Prostate gland (tissue), 2 donors: ENCODE measurements at regions not wholly inside any gene's neighbourhood (a gene's known extent, or its start where the extent isn't known, plus 50 kb on each side); places are given as distances from the start of the nearest gene placed in this dataset.
A peak's percentile ranks its signal among the peaks of the same experiment; 100 is the strongest.

ENCODE experiments used
- DNase-seq: peaks from one replicate; pipeline ENCODE4 v3.0.0-alpha.2; 2019; ENCODE audit warnings: low spot score
- H3K27ac ChIP-seq, 2 donors: fragments of 200-600 bp; sonication (generic); 2 replicates each; pipeline ENCODE4 v1.5.1; 2017 to 2019
- H3K27me3 ChIP-seq: fragments of 200-600 bp; sonication (generic); replicated peaks from 2 replicates; pipeline ENCODE4 v1.5.1; 2019; ENCODE audit not compliant: insufficient read depth
- H3K36me3 ChIP-seq, 2 donors: fragments of 200-600 bp; sonication (generic); 1 replicate in 1 of 2; 2 replicates in 1 of 2; pipeline versions ENCODE4 v1.5.1 to v1.8.1; 2017 to 2019
- H3K4me1 ChIP-seq: fragments of 200-600 bp; sonication (generic); replicated peaks from 2 replicates; pipeline ENCODE4 v1.5.1; 2019
- H3K4me3 ChIP-seq, 2 donors: fragments of 200-600 bp; sonication (generic); 2 replicates each; pipeline ENCODE4 v1.5.1; 2017 to 2019
- H3K9me3 ChIP-seq: fragments of 200-600 bp; sonication (generic); 2 replicates; pipeline ENCODE4 v1.5.1; 2017
- POLR2A ChIP-seq: fragments of 450-650 bp; IDR thresholded peaks from one replicate; pipeline ENCODE4 v1.6.1; 2016; ENCODE audit warnings: antibody characterized with exemption, mild to moderate bottlenecking
- POLR2AphosphoS5 ChIP-seq: sonication (generic); formaldehyde crosslinking; IDR thresholded peaks from one replicate; pipeline ENCODE4 v1.6.1; 2017; ENCODE audit warnings: antibody characterized with exemption
- WGBS: methylation state at CpG from one replicate; pipeline ENCODE4 v1.1.5; 2018; 5-methylcytosine and 5-hydroxymethylcytosine counted together
- intact Hi-C: fragments of 100-400 bp; cut with DNase I; formaldehyde crosslinking; loops from one replicate; pipeline ENCODE4 v1.14.2; 2022
- TF ChIP-seq, protein P1 (sequence below), 4 experiments: fragments of 200-600 bp in 2 of 4; fragments of 450-650 bp in 2 of 4; sonication (generic) in 2 of 4; IDR thresholded peaks; 1 replicate in 3 of 4; 2 replicates in 1 of 4; pipeline ENCODE4 v1.5.1; 2016 to 2019; ENCODE audit warnings: antibody characterized with exemption in 4 of 4, mild to moderate bottlenecking in 2 of 4, moderate library complexity in 2 of 4

DNA sequence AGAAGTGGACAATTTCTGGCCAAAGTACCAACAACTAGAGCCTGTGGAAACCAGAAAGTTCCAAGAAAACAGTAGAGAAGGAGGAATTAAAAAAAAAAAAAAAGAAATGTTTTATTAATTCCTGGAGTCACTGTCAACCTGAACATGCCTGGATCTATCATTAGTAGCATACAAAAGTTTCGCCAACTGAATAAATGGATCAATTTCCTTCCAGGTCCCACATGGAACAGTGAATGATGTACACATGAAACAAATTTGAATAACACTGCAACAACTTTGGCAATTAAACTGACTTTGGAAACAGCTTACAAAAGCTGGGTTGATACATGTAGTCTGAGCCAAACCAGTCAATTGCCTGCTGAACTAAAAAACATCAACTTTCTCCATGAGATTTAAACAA, 90.0 kb upstream of the HMGCLL1 start:
- H3K9me3 ChIP-seq, result no peaks in the 10 kb centered on the region
- no peaks in the 10 kb centered on the region for H3K36me3 ChIP-seq
- H3K4me3 ChIP-seq, result no peak overlapping the region
- intact Hi-C loops, result loop anchor here (5.0 to 10.0 kb wide), 2 partner anchors 196 to 213 kb away; no protein-coding TSS in a partner anchor
- WGBS, result 91% methylated on average over 1 of the region's 1 CpG
- H3K27me3 ChIP-seq, result no peaks in the 10 kb centered on the region
- H3K4me1 ChIP-seq, result no peaks in the 10 kb centered on the region
- no peak for TF ChIP-seq POLR2AphosphoS5
- TF ChIP-seq, protein P1, sequence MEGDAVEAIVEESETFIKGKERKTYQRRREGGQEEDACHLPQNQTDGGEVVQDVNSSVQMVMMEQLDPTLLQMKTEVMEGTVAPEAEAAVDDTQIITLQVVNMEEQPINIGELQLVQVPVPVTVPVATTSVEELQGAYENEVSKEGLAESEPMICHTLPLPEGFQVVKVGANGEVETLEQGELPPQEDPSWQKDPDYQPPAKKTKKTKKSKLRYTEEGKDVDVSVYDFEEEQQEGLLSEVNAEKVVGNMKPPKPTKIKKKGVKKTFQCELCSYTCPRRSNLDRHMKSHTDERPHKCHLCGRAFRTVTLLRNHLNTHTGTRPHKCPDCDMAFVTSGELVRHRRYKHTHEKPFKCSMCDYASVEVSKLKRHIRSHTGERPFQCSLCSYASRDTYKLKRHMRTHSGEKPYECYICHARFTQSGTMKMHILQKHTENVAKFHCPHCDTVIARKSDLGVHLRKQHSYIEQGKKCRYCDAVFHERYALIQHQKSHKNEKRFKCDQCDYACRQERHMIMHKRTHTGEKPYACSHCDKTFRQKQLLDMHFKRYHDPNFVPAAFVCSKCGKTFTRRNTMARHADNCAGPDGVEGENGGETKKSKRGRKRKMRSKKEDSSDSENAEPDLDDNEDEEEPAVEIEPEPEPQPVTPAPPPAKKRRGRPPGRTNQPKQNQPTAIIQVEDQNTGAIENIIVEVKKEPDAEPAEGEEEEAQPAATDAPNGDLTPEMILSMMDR (IDR thresholded peaks at IDR 0.05), result no peak
- no peak for TF ChIP-seq POLR2A
- DNase-seq, result no peak
- H3K27ac ChIP-seq, result peak overlapping the region in 1 of 2 donors; percentile 5

DNA sequence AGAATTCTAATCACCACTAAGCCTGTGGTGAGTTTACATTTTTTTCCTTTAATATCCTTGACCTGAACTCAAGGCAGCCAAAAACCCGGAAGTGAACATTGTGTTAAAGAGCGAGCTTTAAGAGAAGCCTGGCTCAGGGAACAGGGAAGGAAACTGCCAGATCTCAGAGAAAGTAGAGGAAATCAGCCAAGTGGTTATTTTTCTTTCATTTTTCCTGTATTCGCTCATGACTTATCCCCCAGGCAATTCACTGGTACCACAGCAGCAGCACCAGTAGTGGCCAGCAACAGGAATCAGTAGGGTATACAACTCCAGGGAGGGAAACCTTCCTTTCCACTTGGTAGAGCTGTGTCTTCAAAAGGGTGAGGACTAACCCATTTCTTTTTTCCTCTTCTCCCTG, 89.6 kb upstream of the HMGCLL1 start:
- TF ChIP-seq, protein P1 (IDR thresholded peaks at IDR 0.05), result no peak
- TF ChIP-seq POLR2AphosphoS5 (no peak), POLR2A (no peak)
- Histone ChIP-seq H3K36me3 (no peaks in the 10 kb centered on the region), H3K27ac (peak overlapping the region in 1 of 2 donors; percentile 5), H3K4me3 (no peak overlapping the region), H3K27me3 (no peaks in the 10 kb centered on the region), H3K4me1 (no peaks in the 10 kb centered on the region), H3K9me3 (no peaks in the 10 kb centered on the region)
- 46% methylated on average over 3 of the region's 3 CpGs for WGBS
- intact Hi-C loops, result loop anchor here (5.0 to 10.0 kb wide), 2 partner anchors 196 to 214 kb away; no protein-coding TSS in a partner anchor
- no peak for DNase-seq

DNA sequence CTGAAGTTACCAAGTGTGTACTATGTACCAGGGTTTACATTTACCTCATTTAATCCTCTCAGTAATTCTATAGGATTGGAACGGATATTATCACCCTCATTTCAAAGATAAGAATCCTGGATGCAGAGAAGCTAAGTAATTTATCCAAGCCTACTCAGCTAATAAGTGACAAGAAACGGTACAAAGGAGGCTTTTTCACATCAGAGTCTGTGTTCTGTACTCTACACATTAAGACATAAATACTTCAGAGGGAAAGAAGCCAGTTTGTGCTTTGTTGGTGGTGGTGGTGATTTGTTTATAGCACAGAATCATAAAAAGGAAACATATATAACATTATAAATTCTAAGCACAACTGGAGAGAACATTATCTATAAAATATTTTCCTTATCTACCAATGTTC, 88.3 kb upstream of the HMGCLL1 start:
- no peak for DNase-seq
- H3K27me3 ChIP-seq, result no peaks in the 10 kb centered on the region
- H3K9me3 ChIP-seq, result no peaks in the 10 kb centered on the region
- H3K4me1 ChIP-seq, result no peaks in the 10 kb centered on the region
- H3K36me3 ChIP-seq, result no peaks in the 10 kb centered on the region
- H3K27ac ChIP-seq, result no peak overlapping the region
- no peak overlapping the region for H3K4me3 ChIP-seq
- WGBS, result 64% methylated on average over 2 of the region's 2 CpGs
- TF ChIP-seq POLR2AphosphoS5 (no peak), POLR2A (no peak)
- TF ChIP-seq, protein P1 (IDR thresholded peaks at IDR 0.05), result no peak
- intact Hi-C loops, result loop anchor here (5.0 to 10.0 kb wide), 2 partner anchors 197 to 215 kb away; no protein-coding TSS in a partner anchor

DNA sequence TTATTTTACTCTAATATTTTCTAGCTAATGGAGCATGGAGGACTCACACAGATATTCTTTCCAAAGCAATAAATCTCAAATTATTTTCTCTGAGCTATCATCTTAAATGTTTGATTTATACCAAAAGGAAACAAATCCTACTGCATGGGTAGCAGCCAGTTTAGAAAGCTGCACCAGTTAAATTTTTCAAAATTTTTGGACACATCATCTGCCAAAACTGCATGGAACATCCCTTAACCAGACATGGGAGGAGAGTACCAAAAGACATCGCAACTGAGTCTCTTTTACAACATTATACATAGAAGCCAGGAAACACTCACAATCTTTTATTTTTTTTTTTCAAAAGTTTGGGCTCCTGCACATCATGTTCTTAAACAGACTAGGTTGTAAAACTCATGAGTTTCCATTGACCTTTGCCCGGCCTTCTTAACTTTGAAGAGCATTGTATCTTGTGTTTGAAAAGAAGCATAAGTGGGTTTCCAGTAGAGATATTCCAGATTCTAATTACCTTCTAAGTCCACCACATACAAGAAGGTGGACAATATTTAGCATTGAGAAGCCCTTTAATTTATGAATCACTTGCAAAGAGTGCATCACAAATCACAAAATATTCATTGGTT, 87.7 kb upstream of the HMGCLL1 start:
- no peaks in the 10 kb centered on the region for H3K36me3 ChIP-seq
- TF ChIP-seq POLR2AphosphoS5, result peak; percentile 17
- TF ChIP-seq POLR2A, result no peak
- no peak overlapping the region for H3K27ac ChIP-seq
- whole genome bisulfite sequencing, result 60% methylated on average over 2 of the region's 2 CpGs
- no peak overlapping the region for H3K4me3 ChIP-seq
- H3K4me1 ChIP-seq, result no peaks in the 10 kb centered on the region
- H3K27me3 ChIP-seq, result no peaks in the 10 kb centered on the region
- intact Hi-C loops, result loop anchor here (5.0 to 10.0 kb wide), 2 partner anchors 198 to 216 kb away; no protein-coding TSS in a partner anchor
- no peak for DNase-seq
- no peaks in the 10 kb centered on the region for H3K9me3 ChIP-seq

DNA sequence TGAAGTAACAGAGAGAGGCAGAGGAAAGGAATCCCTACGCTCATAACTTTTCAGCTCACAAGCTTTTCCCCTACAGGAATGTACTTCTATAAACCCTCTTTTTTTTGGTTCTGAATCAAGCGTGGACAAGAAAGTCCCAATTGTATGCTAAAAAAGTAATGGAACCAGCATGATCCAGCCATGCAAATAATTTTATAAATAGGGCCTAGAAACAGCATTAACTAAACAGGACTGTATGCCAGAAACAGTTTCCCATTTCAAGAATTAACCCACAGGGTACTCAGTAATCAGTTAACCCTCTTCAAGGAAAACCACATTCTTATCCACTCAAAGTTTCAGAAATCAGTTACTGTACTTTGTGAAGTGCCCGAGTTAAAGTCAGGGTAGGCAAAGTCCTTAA, 87.0 kb upstream of the HMGCLL1 start:
- H3K4me1 ChIP-seq, result no peaks in the 10 kb centered on the region
- WGBS, result 54% methylated on average over 3 of the region's 3 CpGs
- H3K27ac ChIP-seq, result no peak overlapping the region
- intact Hi-C loops, result loop anchor here (5.0 to 10.0 kb wide), 2 partner anchors 199 to 216 kb away; no protein-coding TSS in a partner anchor
- H3K27me3 ChIP-seq, result no peaks in the 10 kb centered on the region
- no peaks in the 10 kb centered on the region for H3K9me3 ChIP-seq
- H3K4me3 ChIP-seq, result no peak overlapping the region
- DNase-seq, result no peak
- H3K36me3 ChIP-seq, result no peaks in the 10 kb centered on the region
- TF ChIP-seq POLR2AphosphoS5 (no peak), POLR2A (no peak)
- TF ChIP-seq, protein P1 (IDR thresholded peaks at IDR 0.05), result no peak
